Naive thymus-derived CD4-positive, alpha-beta T cell (primary cell): ENCODE measurements at regions not wholly inside any gene's neighbourhood (a gene's known extent, or its start where the extent isn't known, plus 50 kb on each side); places are given as distances from the start of the nearest gene placed in this dataset.
A peak's percentile ranks its signal among the peaks of the same experiment; 100 is the strongest.

ENCODE experiments used
- ATAC-seq: fragments of 150-1000 bp; cut with Tn5 transposase; 2 replicates; pipeline ENCODE4 v1.10.0; 2021; ENCODE audit warnings: mild to moderate bottlenecking, moderate library complexity
- CTCF ChIA-PET: fragments of 350-600 bp; sonication (Branson Sonifier 250); formaldehyde crosslinking; loops from one replicate; lab custom pipeline; 2021; ENCODE audit warnings: antibody characterized with exemption; lab: Charles Lee
- POLR2A ChIA-PET: fragments of 350-600 bp; sonication (Branson Sonifier 250); formaldehyde crosslinking; loops from one replicate; lab custom pipeline; 2021; ENCODE audit warnings: antibody characterized with exemption, inconsistent platforms; lab: Charles Lee
- DNase-seq, 9 donors: peaks; one replicate each; pipeline versions ENCODE4 v3.0.0 to v3.0.0-alpha.2; 2020 to 2022; ENCODE audit warnings: mixed read lengths in 1 of 9
- H3K27ac ChIP-seq: one replicate; pipeline ENCODE4 v1.7.0; 2013; ENCODE audit warnings: mild to moderate bottlenecking, low read depth, low read length, moderate library complexity
- H3K27me3 ChIP-seq, 2 donors: one replicate each; pipeline ENCODE4 v1.7.0; 2013; ENCODE audit warnings: low read length in 2 of 2, mild to moderate bottlenecking in 2 of 2, moderate library complexity in 2 of 2; ENCODE audit not compliant: control insufficient read depth in 2 of 2, insufficient read depth in 2 of 2
- H3K36me3 ChIP-seq, 3 experiments: 1 replicate in 2 of 3; 2 replicates in 1 of 3; pipeline ENCODE4 v1.7.0; 2013; ENCODE audit warnings: low read length in 3 of 3, mild to moderate bottlenecking in 3 of 3, moderate library complexity in 1 of 3; ENCODE audit not compliant: insufficient read depth in 3 of 3, control insufficient read depth in 2 of 3
- H3K4me1 ChIP-seq, 2 donors: one replicate each; pipeline ENCODE4 v1.7.0; 2013; ENCODE audit warnings: low read length in 2 of 2, mild to moderate bottlenecking in 2 of 2, moderate library complexity in 1 of 2; ENCODE audit not compliant: control insufficient read depth in 2 of 2, insufficient read depth in 2 of 2
- H3K4me3 ChIP-seq: 2 replicates; pipeline ENCODE4 v1.7.0; 2013; ENCODE audit warnings: mild to moderate bottlenecking, low read length
- H3K9me3 ChIP-seq, 3 experiments: 1 replicate in 2 of 3; 2 replicates in 1 of 3; pipeline ENCODE4 v1.7.0; 2013; ENCODE audit warnings: low read length in 3 of 3; ENCODE audit not compliant: control insufficient read depth in 2 of 3
- H3K27ac Mint-ChIP-seq, 9 donors: one replicate each; pipeline ENCODE4 v1.8.0; 2020 to 2022; ENCODE audit warnings: mixed read lengths in 9 of 9, mild to moderate bottlenecking in 8 of 9, moderate library complexity in 5 of 9, inconsistent platforms in 2 of 9
- H3K27me3 Mint-ChIP-seq, 5 donors: one replicate each; pipeline ENCODE4 v1.8.0; 2021 to 2022; ENCODE audit warnings: mixed read lengths in 5 of 5, mild to moderate bottlenecking in 1 of 5
- H3K36me3 Mint-ChIP-seq, 5 donors: one replicate each; pipeline ENCODE4 v1.8.0; 2020 to 2022; ENCODE audit warnings: mixed read lengths in 5 of 5, mild to moderate bottlenecking in 3 of 5, inconsistent platforms in 1 of 5
- H3K4me1 Mint-ChIP-seq, 7 donors: one replicate each; pipeline ENCODE4 v1.8.0; 2020 to 2022; ENCODE audit warnings: mixed read lengths in 7 of 7, mild to moderate bottlenecking in 3 of 7, inconsistent platforms in 1 of 7
- H3K4me3 Mint-ChIP-seq, 10 donors: one replicate each; pipeline ENCODE4 v1.8.0; 2020 to 2022; ENCODE audit warnings: mild to moderate bottlenecking in 10 of 10, mixed read lengths in 10 of 10, moderate library complexity in 6 of 10, inconsistent platforms in 2 of 10
- H3K9me3 Mint-ChIP-seq, 11 donors: one replicate each; pipeline ENCODE4 v1.8.0; 2020 to 2022; ENCODE audit warnings: mixed read lengths in 11 of 11, mild to moderate bottlenecking in 4 of 11, inconsistent platforms in 1 of 11, moderate library complexity in 1 of 11
- intact Hi-C, 2 donors: fragments of 100-400 bp; cut with micrococcal nuclease; formaldehyde crosslinking; loops; one replicate each; pipeline ENCODE4 v1.15.1; 2023

DNA sequence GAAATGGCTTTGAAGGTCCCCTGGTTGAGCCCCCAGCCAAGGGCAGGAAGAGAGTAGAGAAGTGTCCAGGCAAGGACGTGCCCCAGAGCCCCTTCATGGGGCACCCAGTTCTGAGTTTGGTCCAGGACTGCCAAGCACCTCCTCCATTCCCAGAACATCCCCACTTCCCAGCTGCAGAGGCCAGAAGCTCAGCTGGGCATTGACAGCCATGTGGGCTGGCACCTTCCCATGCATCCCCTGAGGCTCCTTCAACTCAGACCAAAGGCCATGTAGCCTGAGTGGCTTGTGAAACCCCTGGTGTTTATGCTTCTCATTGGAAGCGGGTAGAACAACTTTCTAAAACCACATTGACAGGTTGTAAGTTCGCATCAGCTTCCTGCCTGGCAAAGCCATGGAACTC lies 789.6 kb downstream of the TBC1D22A start:
- no peak overlapping the region for H3K27ac Mint-ChIP-seq

DNA sequence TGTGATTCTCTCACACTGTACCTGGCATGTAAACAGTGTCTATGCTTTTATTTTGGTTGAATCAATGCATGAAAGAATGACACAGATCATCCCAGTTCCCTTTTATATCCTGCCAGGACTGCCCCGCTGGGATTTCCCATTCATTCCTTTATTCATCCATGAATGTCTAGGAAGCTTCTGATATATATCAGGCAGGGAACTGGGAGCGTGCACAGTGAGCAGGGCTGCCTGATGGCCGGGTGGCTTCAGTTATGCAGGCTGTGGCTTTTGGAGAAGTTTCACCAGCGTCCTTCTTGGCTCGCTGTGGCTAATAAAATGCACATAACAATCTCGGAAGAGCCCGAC lies 789.0 kb downstream of the TBC1D22A start:
- Histone ChIP-seq H3K9me3 (no peaks in the 10 kb centered on the region), H3K4me3 (no peak overlapping the region), H3K36me3 (no peaks in the 10 kb centered on the region), H3K27me3 (no peaks in the 10 kb centered on the region), H3K4me1 (no peaks in the 10 kb centered on the region), H3K27ac (no peak overlapping the region)
- Mint-ChIP-seq H3K4me1 (peaks cover 0 to 1% (median 0%) of the 10 kb centered on the region in 7 donors), H3K4me3 (no peak overlapping the region), H3K27ac (no peak overlapping the region), H3K36me3 (no peaks in the 10 kb centered on the region), H3K27me3 (peaks cover 0 to 22% (median 3%) of the 10 kb centered on the region in 5 donors), H3K9me3 (peaks cover 0 to 3% (median 0%) of the 10 kb centered on the region in 11 donors)
- CTCF ChIA-PET, result no interaction called here
- intact Hi-C loops, result no loop called here
- POLR2A ChIA-PET, result no interaction called here
- DNase-seq (no peak), ATAC-seq (no peak)

More for the DNA sequence above, 789.6 kb downstream of the TBC1D22A start:
- POLR2A ChIA-PET, result no interaction called here
- Histone ChIP-seq H3K4me3 (no peak overlapping the region), H3K36me3 (no peaks in the 10 kb centered on the region), H3K4me1 (no peaks in the 10 kb centered on the region), H3K9me3 (no peaks in the 10 kb centered on the region), H3K27ac (no peak overlapping the region), H3K27me3 (no peaks in the 10 kb centered on the region)
- ATAC-seq, result no peak
- intact Hi-C loops, result no loop called here
- Mint-ChIP-seq H3K36me3 (no peaks in the 10 kb centered on the region), H3K4me3 (no peak overlapping the region), H3K9me3 (peaks cover 0 to 3% (median 0%) of the 10 kb centered on the region in 11 donors), H3K27me3 (peaks cover 0 to 20% (median 3%) of the 10 kb centered on the region in 5 donors), H3K4me1 (peaks cover 0 to 1% (median 0%) of the 10 kb centered on the region in 7 donors)
- DNase-seq, result no peak
- CTCF ChIA-PET, result no interaction called here

DNA sequence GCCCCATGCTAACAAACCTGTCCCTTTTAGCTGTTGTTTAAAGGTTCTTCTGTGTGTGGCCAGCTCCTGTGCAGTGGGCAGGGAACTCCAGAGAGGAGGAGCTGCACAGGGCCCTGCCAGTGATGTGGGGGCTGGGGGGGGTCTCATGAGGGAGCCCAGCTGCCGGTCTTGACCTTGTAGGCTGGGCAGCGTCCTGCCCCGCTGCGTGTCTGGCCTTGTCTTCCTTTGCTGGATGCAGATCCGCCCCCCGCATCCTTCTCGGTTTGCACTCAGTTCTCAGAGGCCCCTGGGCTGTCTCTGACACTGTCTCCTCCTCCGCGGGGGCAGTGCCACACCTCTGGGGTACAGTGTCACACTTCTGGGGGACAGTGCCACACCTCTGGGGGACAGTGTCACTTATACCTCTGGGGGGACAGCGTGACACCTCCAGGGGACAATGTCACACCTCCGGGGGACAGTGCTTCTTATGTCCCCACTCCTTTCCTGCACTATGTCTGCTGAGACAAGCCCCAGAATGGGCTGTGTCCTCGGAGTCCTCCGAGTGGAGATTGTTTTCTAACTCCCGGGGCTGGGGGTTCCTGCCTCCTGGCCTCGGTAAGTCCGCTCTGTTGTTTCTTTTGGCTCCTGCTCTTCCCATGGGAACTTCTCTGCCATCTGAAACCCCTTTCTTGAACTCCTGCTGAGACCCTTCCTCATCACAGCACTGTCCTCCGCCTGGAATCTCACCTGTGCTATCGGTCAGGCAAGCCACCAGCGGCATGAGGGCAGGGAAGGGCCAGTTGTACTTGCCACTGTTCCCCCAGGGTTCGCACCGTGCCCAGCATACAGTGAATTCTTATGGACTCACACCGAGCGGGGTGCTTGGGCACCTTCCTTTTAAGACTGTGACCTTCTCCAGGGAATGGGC lies 788.3 kb downstream of the TBC1D22A start:
- H3K36me3 ChIP-seq, result no peaks in the 10 kb centered on the region
- peaks cover 0 to 22% (median 3%) of the 10 kb centered on the region in 5 donors for H3K27me3 Mint-ChIP-seq
- H3K4me1 Mint-ChIP-seq, result peaks cover 0 to 1% (median 0%) of the 10 kb centered on the region in 7 donors
- no peaks in the 10 kb centered on the region for H3K27me3 ChIP-seq
- no peak overlapping the region for H3K4me3 ChIP-seq
- no peak for DNase-seq
- H3K27ac ChIP-seq, result no peak overlapping the region
- H3K27ac Mint-ChIP-seq, result no peak overlapping the region
- H3K36me3 Mint-ChIP-seq, result no peaks in the 10 kb centered on the region
- peaks cover 0 to 3% (median 0%) of the 10 kb centered on the region in 11 donors for H3K9me3 Mint-ChIP-seq
- ATAC-seq, result no peak
- POLR2A ChIA-PET, result no interaction called here
- no peak overlapping the region for H3K4me3 Mint-ChIP-seq
- no peaks in the 10 kb centered on the region for H3K4me1 ChIP-seq
- intact Hi-C loops, result no loop called here
- H3K9me3 ChIP-seq, result no peaks in the 10 kb centered on the region
- CTCF ChIA-PET, result no interaction called here

GRCh38 chr22:47549741-47550340 lies 787.4 kb downstream of the TBC1D22A start:
- no peaks in the 10 kb centered on the region for H3K27me3 ChIP-seq
- CTCF ChIA-PET, result no interaction called here
- no peak overlapping the region for H3K4me3 Mint-ChIP-seq
- no peak overlapping the region for H3K27ac Mint-ChIP-seq
- peaks cover 0 to 4% (median 0%) of the 10 kb centered on the region in 3 experiments for H3K9me3 ChIP-seq
- H3K9me3 Mint-ChIP-seq, result peaks cover 0 to 5% (median 0%) of the 10 kb centered on the region in 11 donors
- no peak overlapping the region for H3K27ac ChIP-seq
- no peaks in the 10 kb centered on the region for H3K4me1 Mint-ChIP-seq
- peaks cover 0 to 20% (median 0%) of the 10 kb centered on the region in 5 donors for H3K27me3 Mint-ChIP-seq
- H3K36me3 Mint-ChIP-seq, result no peaks in the 10 kb centered on the region
- ATAC-seq (no peak), DNase-seq (no peak)
- no peak overlapping the region for H3K4me3 ChIP-seq
- no peaks in the 10 kb centered on the region for H3K4me1 ChIP-seq
- intact Hi-C loops, result no loop called here
- no peaks in the 10 kb centered on the region for H3K36me3 ChIP-seq
- POLR2A ChIA-PET, result no interaction called here

GRCh38 chr22:47548953-47549740 lies 786.7 kb downstream of the TBC1D22A start:
- H3K27ac Mint-ChIP-seq, result no peak overlapping the region
- H3K27me3 ChIP-seq, result no peaks in the 10 kb centered on the region
- POLR2A ChIA-PET, result no interaction called here
- H3K27ac ChIP-seq, result no peak overlapping the region
- no peaks in the 10 kb centered on the region for H3K4me1 Mint-ChIP-seq
- DNase-seq (no peak), ATAC-seq (no peak)
- H3K36me3 ChIP-seq, result no peaks in the 10 kb centered on the region
- H3K9me3 Mint-ChIP-seq, result peaks cover 0 to 5% (median 0%) of the 10 kb centered on the region in 11 donors
- no peaks in the 10 kb centered on the region for H3K4me1 ChIP-seq
- H3K27me3 Mint-ChIP-seq, result peaks cover 0 to 16% (median 0%) of the 10 kb centered on the region in 5 donors
- H3K4me3 Mint-ChIP-seq, result no peak overlapping the region
- intact Hi-C loops, result no loop called here
- H3K36me3 Mint-ChIP-seq, result no peaks in the 10 kb centered on the region
- peaks cover 0 to 4% (median 0%) of the 10 kb centered on the region in 3 experiments for H3K9me3 ChIP-seq
- no peak overlapping the region for H3K4me3 ChIP-seq
- CTCF ChIA-PET, result no interaction called here

DNA sequence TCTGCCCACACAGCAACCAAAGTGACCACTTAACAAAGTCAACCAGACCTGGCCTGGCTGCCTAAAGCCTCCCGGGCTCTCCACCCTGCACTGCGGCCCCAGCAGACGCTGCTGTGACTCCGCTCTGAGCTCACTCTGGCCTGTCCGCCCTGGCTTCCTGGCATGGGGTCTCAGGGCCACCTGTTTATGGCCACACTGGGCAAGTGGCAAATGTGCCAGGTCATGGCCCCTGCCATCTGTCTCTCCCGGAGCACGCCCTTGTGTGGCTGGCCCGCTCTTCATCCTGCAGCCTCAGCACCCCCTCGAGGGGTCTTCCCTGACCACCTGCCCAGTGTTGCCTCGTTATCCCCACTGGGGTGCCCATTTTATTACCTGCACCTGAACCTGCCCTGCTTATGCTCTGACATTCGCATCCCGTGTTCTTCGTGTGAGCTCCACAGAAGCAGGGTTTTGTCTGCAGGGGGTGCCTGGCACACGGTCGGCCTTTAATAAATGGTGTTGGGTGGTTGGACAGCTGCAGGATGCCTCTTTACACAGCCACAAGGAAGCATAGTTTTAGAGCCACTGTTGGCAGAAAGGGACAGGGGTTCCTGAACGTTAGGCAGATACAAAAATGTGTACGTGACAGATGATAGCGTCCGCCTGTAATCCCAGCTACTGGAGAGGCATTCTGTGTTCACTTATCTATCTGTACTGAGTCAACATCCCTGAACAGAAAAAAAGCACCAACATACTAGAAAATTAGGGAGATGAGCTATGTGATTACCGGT lies 785.6 kb downstream of the TBC1D22A start:
- no peaks in the 10 kb centered on the region for H3K36me3 ChIP-seq
- H3K27ac Mint-ChIP-seq, result peak overlapping the region in 1 of 9 donors; percentile 33
- DNase-seq (no peak), ATAC-seq (no peak)
- POLR2A ChIA-PET, result no interaction called here
- H3K4me1 Mint-ChIP-seq, result no peaks in the 10 kb centered on the region
- peaks cover 0 to 16% (median 0%) of the 10 kb centered on the region in 5 donors for H3K27me3 Mint-ChIP-seq
- no peak overlapping the region for H3K4me3 Mint-ChIP-seq
- no peaks in the 10 kb centered on the region for H3K36me3 Mint-ChIP-seq
- peaks cover 0 to 4% (median 0%) of the 10 kb centered on the region in 3 experiments for H3K9me3 ChIP-seq
- no peaks in the 10 kb centered on the region for H3K27me3 ChIP-seq
- H3K4me1 ChIP-seq, result no peaks in the 10 kb centered on the region
- CTCF ChIA-PET, result no interaction called here
- peaks cover 0 to 5% (median 0%) of the 10 kb centered on the region in 11 donors for H3K9me3 Mint-ChIP-seq
- no peak overlapping the region for H3K4me3 ChIP-seq
- intact Hi-C loops, result no loop called here
- H3K27ac ChIP-seq, result no peak overlapping the region
